Endodermal cell (in vitro differentiated cells): ENCODE measurements at regions not wholly inside any gene's neighbourhood (a gene's known extent, or its start where the extent isn't known, plus 50 kb on each side); places are given as distances from the start of the nearest gene placed in this dataset.

ENCODE experiments used
- DNase-seq: peaks from one replicate; pipeline ENCODE4 v3.0.0-alpha.2; 2017
- H3K27ac ChIP-seq: 2 replicates; pipeline ENCODE4 v1.5.1; 2013; ENCODE audit warnings: mild to moderate bottlenecking, low read depth, low read length, moderate library complexity
- H3K27me3 ChIP-seq: 2 replicates; pipeline ENCODE4 v1.6.1; 2013; ENCODE audit warnings: mild to moderate bottlenecking, low read length, moderate library complexity; ENCODE audit not compliant: insufficient read depth, control insufficient read depth, poor library complexity, severe bottlenecking
- H3K36me3 ChIP-seq: 2 replicates; pipeline ENCODE4 v1.7.0; 2013; ENCODE audit warnings: mild to moderate bottlenecking, low read length, moderate library complexity; ENCODE audit not compliant: control insufficient read depth, insufficient read depth
- H3K4me1 ChIP-seq: one replicate; pipeline ENCODE4 v1.7.0; 2013; ENCODE audit warnings: low read length; ENCODE audit not compliant: control insufficient read depth, insufficient read depth
- H3K4me3 ChIP-seq: 2 replicates; pipeline ENCODE4 v1.5.1; 2013; ENCODE audit warnings: mild to moderate bottlenecking, low read length, moderate library complexity
- H3K9ac ChIP-seq: 2 replicates; pipeline ENCODE4 v1.6.1; 2013; ENCODE audit warnings: mild to moderate bottlenecking, low read length, moderate library complexity; ENCODE audit not compliant: poor library complexity, severe bottlenecking; ENCODE audit errors: extremely low read depth
- H3K9me3 ChIP-seq: 2 replicates; pipeline ENCODE4 v1.6.1; 2013; ENCODE audit warnings: mild to moderate bottlenecking, low read length, moderate library complexity; ENCODE audit not compliant: control insufficient read depth
- H3K27ac Mint-ChIP-seq: 2 replicates; pipeline ENCODE4 v1.8.0; 2020; ENCODE audit warnings: mixed read lengths
- H3K27me3 Mint-ChIP-seq: 2 replicates; pipeline ENCODE4 v1.8.0; 2021; ENCODE audit warnings: mild to moderate bottlenecking, mixed read lengths; ENCODE audit not compliant: insufficient read depth
- H3K36me3 Mint-ChIP-seq: 2 replicates; pipeline ENCODE4 v1.8.0; 2020; ENCODE audit warnings: low read depth, mixed read lengths
- H3K4me1 Mint-ChIP-seq: 2 replicates; pipeline ENCODE4 v1.8.0; 2020; ENCODE audit warnings: mixed read lengths
- H3K4me3 Mint-ChIP-seq: 2 replicates; pipeline ENCODE4 v1.8.0; 2020; ENCODE audit warnings: mild to moderate bottlenecking, moderate library complexity, mixed read lengths
- H3K9me3 Mint-ChIP-seq: 2 replicates; pipeline ENCODE4 v1.8.0; 2020; ENCODE audit warnings: mild to moderate bottlenecking, mixed read lengths
- WGBS, 2 experiments: methylation state at CpG; one replicate each; pipeline versions ENCODE4 v1.1.5 to v1.1.7; 2013; ENCODE audit warnings: missing lambda C conversion rate in 2 of 2, mixed read lengths in 1 of 2; ENCODE audit not compliant: insufficient coverage in 1 of 2, insufficient read length in 1 of 2; 5-methylcytosine and 5-hydroxymethylcytosine counted together
- TF ChIP-seq, protein P1 (sequence below): fragments of 200-600 bp; sonication (generic); conservative IDR thresholded peaks from 2 replicates; pipeline ENCODE4 v1.5.0; 2021; ENCODE audit warnings: antibody characterized with exemption, mild to moderate bottlenecking

DNA sequence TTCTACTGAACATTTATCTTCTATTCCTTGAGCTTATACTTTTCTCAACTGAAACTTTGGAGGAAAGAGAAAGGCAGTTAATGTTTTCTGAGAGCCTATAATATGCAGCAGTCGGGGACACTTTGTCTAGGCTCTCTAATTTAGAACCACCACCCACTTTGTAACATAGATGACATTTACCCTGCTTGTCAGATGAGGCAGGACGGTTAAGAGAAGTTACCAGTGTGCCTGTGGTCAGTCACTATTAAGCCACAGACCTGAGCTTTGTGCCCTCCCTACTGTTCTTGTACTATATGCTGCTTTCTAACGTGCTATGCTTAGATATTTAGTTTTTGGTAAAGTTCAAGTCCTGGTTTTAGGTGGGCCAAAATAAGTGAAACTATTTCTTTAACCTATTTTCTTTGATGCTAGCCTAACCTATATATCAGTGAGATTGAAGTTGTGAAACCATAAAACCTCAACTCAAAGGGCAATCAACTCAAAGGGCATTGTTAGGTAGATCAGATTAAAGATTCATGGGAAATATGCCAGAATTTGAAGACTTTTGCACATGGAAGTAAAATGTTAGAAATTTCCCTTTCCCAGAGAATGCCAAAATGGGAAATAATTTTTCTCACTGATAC, 156.5 kb upstream of the AGR3 start:
- 78 to 92% methylated on average over 2 to 3 of the region's 3 CpGs for WGBS, 2 experiments
- H3K4me3 Mint-ChIP-seq, result no peak overlapping the region
- no peaks in the 10 kb centered on the region for H3K9me3 Mint-ChIP-seq
- Histone ChIP-seq H3K27me3 (no peaks in the 10 kb centered on the region), H3K4me1 (no peaks in the 10 kb centered on the region), H3K4me3 (no peak overlapping the region), H3K9ac (no peak overlapping the region), H3K36me3 (no peaks in the 10 kb centered on the region), H3K27ac (no peak overlapping the region), H3K9me3 (no peaks in the 10 kb centered on the region)
- TF ChIP-seq, protein P1, sequence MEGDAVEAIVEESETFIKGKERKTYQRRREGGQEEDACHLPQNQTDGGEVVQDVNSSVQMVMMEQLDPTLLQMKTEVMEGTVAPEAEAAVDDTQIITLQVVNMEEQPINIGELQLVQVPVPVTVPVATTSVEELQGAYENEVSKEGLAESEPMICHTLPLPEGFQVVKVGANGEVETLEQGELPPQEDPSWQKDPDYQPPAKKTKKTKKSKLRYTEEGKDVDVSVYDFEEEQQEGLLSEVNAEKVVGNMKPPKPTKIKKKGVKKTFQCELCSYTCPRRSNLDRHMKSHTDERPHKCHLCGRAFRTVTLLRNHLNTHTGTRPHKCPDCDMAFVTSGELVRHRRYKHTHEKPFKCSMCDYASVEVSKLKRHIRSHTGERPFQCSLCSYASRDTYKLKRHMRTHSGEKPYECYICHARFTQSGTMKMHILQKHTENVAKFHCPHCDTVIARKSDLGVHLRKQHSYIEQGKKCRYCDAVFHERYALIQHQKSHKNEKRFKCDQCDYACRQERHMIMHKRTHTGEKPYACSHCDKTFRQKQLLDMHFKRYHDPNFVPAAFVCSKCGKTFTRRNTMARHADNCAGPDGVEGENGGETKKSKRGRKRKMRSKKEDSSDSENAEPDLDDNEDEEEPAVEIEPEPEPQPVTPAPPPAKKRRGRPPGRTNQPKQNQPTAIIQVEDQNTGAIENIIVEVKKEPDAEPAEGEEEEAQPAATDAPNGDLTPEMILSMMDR, result no peak
- no peak overlapping the region for H3K27ac Mint-ChIP-seq
- no peaks in the 10 kb centered on the region for H3K27me3 Mint-ChIP-seq
- no peaks in the 10 kb centered on the region for H3K4me1 Mint-ChIP-seq
- DNase-seq, result no peak
- H3K36me3 Mint-ChIP-seq, result no peaks in the 10 kb centered on the region

DNA sequence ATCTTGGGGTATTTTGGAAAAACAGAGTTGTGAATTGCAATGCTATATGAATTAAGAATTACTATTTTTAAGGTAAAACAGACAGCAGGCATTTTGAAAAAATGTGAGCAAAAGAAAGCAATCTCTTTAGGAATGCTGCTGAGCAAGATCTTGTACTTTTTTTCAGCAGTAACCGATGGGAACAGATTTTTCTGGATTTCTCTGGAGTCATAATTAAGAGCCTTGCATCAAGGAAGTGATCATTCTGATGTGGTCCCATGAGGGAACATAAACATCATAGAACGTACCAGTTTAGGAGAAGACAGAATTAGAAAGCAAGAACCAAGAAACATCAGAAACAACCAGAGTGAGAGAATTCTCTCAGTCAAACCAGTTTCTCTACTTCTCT, 157.0 kb upstream of the AGR3 start:
- H3K4me3 ChIP-seq, result no peak overlapping the region
- H3K27ac ChIP-seq, result no peak overlapping the region
- TF ChIP-seq, protein P1, result no peak
- Mint-ChIP-seq H3K27me3 (no peaks in the 10 kb centered on the region), H3K27ac (no peak overlapping the region), H3K9me3 (no peaks in the 10 kb centered on the region), H3K4me3 (no peak overlapping the region), H3K36me3 (no peaks in the 10 kb centered on the region), H3K4me1 (no peaks in the 10 kb centered on the region)
- no peaks in the 10 kb centered on the region for H3K36me3 ChIP-seq
- no peaks in the 10 kb centered on the region for H3K4me1 ChIP-seq
- no peaks in the 10 kb centered on the region for H3K27me3 ChIP-seq
- H3K9me3 ChIP-seq, result no peaks in the 10 kb centered on the region
- H3K9ac ChIP-seq, result no peak overlapping the region
- 80 to 95% methylated on average over 1 to 2 of the region's 2 CpGs for WGBS, 2 experiments
- no peak for DNase-seq

DNA sequence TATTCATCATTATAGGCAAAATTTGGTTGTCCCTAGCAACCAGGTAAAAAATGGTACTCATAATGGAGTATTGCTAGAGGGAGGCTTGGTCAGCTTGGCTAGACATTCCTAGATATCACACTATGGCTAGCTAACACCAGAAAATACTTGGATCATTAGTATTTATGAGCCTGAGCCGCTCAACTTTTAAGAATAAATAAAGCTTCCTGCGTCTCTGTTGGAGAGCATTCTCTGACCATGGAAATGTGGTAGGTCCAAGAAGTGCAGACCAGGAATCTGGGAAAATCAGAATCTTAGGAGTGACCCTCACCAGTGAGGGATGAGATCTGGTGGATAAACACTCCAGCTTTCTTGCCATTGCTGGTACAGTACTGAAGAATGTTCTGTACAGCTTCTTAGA, 157.6 kb upstream of the AGR3 start:
- no peak overlapping the region for H3K27ac ChIP-seq
- H3K27ac Mint-ChIP-seq, result no peak overlapping the region
- H3K4me1 ChIP-seq, result no peaks in the 10 kb centered on the region
- no peaks in the 10 kb centered on the region for H3K9me3 ChIP-seq
- DNase-seq, result no peak
- no peaks in the 10 kb centered on the region for H3K4me1 Mint-ChIP-seq
- H3K36me3 ChIP-seq, result no peaks in the 10 kb centered on the region
- no peaks in the 10 kb centered on the region for H3K27me3 ChIP-seq
- no peak overlapping the region for H3K9ac ChIP-seq
- no peaks in the 10 kb centered on the region for H3K36me3 Mint-ChIP-seq
- WGBS, 2 experiments, result 92 to 100% methylated on average over 1 to 2 of the region's 2 CpGs
- TF ChIP-seq, protein P1, result no peak
- H3K27me3 Mint-ChIP-seq, result no peaks in the 10 kb centered on the region
- H3K4me3 Mint-ChIP-seq, result no peak overlapping the region
- no peak overlapping the region for H3K4me3 ChIP-seq
- no peaks in the 10 kb centered on the region for H3K9me3 Mint-ChIP-seq
